K562 (cell line): ENCODE measurements at regions not wholly inside any gene's neighbourhood (a gene's known extent, or its start where the extent isn't known, plus 50 kb on each side); places are given as distances from the start of the nearest gene placed in this dataset.
A peak's percentile ranks its signal among the peaks of the same experiment; 100 is the strongest.

ENCODE experiments used
- BCOR ChIP-seq: fragments of 450-650 bp; IDR thresholded peaks from 2 replicates; pipeline ENCODE4 v1.6.1; 2016
- RCOR1 ChIP-seq, 2 experiments: IDR thresholded peaks; 2 replicates each; pipeline ENCODE4 v1.6.1; 2012; ENCODE audit warnings: low read depth in 2 of 2, low read length in 2 of 2, borderline replicate concordance in 1 of 2, improper control_type of control experiment in 1 of 2
- TF ChIP-seq, protein P1 (sequence below), 2 experiments: fragments of 450-650 bp in 1 of 2; sonication (generic) in 1 of 2; formaldehyde crosslinking in 1 of 2; IDR thresholded peaks; 2 replicates each; pipeline versions ENCODE4 v1.7.1 to v1.9.0; 2016 to 2022; ENCODE audit warnings: inconsistent platforms in 1 of 2, mild to moderate bottlenecking in 1 of 2, missing genetic modification reagents in 1 of 2

DNA sequence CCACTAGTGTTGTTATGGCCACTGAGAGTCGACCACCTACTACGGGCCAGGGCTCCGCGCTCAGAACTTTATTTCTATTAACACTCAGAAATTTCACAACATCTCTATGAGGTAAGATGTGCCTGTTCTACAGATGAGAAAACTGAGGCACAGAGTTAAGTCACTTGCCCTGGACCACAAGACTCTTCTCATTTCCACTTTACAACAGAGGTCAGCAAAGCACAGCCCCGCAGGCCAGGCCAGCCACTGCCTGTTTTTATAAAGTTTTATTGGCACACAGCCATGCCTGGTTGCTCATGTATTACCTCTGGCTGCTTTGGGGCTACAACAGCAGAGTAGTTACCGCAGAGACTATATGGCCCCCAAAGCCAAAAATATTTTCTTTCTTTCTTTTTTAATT is 503.6 kb downstream of the SHQ1 start (continued):
- TF ChIP-seq, protein P1, sequence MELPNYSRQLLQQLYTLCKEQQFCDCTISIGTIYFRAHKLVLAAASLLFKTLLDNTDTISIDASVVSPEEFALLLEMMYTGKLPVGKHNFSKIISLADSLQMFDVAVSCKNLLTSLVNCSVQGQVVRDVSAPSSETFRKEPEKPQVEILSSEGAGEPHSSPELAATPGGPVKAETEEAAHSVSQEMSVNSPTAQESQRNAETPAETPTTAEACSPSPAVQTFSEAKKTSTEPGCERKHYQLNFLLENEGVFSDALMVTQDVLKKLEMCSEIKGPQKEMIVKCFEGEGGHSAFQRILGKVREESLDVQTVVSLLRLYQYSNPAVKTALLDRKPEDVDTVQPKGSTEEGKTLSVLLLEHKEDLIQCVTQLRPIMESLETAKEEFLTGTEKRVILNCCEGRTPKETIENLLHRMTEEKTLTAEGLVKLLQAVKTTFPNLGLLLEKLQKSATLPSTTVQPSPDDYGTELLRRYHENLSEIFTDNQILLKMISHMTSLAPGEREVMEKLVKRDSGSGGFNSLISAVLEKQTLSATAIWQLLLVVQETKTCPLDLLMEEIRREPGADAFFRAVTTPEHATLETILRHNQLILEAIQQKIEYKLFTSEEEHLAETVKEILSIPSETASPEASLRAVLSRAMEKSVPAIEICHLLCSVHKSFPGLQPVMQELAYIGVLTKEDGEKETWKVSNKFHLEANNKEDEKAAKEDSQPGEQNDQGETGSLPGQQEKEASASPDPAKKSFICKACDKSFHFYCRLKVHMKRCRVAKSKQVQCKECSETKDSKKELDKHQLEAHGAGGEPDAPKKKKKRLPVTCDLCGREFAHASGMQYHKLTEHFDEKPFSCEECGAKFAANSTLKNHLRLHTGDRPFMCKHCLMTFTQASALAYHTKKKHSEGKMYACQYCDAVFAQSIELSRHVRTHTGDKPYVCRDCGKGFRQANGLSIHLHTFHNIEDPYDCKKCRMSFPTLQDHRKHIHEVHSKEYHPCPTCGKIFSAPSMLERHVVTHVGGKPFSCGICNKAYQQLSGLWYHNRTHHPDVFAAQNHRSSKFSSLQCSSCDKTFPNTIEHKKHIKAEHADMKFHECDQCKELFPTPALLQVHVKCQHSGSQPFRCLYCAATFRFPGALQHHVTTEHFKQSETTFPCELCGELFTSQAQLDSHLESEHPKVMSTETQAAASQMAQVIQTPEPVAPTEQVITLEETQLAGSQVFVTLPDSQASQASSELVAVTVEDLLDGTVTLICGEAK (IDR thresholded peaks at IDR 0.05), result peak; percentile 96
- TF ChIP-seq, protein P1 (CRISPR knock-in tag; IDR thresholded peaks at IDR 0.05), result peak; percentile 92
- peak; percentile 79 for TF ChIP-seq BCOR
- TF ChIP-seq RCOR1 (IDR thresholded peaks at IDR 0.05; ENCODE audit: borderline replicate concordance in 1 of 2, low read depth in 2 of 2, low read length in 2 of 2), result peak in 1 of 2 experiments; percentile 51; a peak in 1 of 4 replicates
